ENCODE measurements at regions not wholly inside any gene's neighbourhood (a gene's known extent, or its start where the extent isn't known, plus 50 kb on each side); places are given as distances from the start of the nearest gene placed in this dataset.
"Not testable (repeated sequence)": the region's sequence is repeated elsewhere in the genome, so short reads cannot be mapped to it uniquely, and the experiment has no call there.

- H3K4me2 ChIP-seq; H3K4me3 ChIP-seq; H3K9me2 ChIP-seq (ENCODE audit: insufficient read depth); H3K27ac Mint-ChIP-seq; H2AFZ ChIP-seq; H3K36me3 ChIP-seq (ENCODE audit: insufficient read depth); H3K79me2 ChIP-seq (replicated peaks; ENCODE audit: insufficient read depth); DNase-seq (ENCODE audit: low spot score); H3K27me3 ChIP-seq (ENCODE audit: insufficient read depth); H4K20me1 ChIP-seq (replicated peaks; ENCODE audit: insufficient read depth); H3K4me1 ChIP-seq (ENCODE audit: insufficient read depth); H3K27me3 Mint-ChIP-seq (ENCODE audit: insufficient read depth, low read depth, poor library complexity); H3F3A ChIP-seq (replicated peaks; ENCODE audit: low read depth); ATAC-seq; H3K27ac ChIP-seq (ENCODE audit: low read depth); H3K4me3 Mint-ChIP-seq; H3K4me1 Mint-ChIP-seq: not testable (repeated sequence)
- Mint-ChIP-seq H3K36me3 (ENCODE audit: low read depth) (peaks cover 12% of the 10 kb centered on the region; the same call in 2 of the 3 replicates), H3K9me3 (peaks cover 29% of the 10 kb centered on the region)
Observed at GRCh38 chr7:13124629-13125028, 437.2 kb downstream of the ARL4A start.

- Mint-ChIP-seq H3K9me3 (peaks cover 22% of the 10 kb centered on the region), H3K36me3 (ENCODE audit: low read depth) (peaks cover 9% of the 10 kb centered on the region; the same call in 2 of the 3 replicates), H3K4me3 (no peak overlapping the region), H3K27ac (no peak overlapping the region), H3K4me1 (no peaks in the 10 kb centered on the region), H3K27me3 (ENCODE audit: insufficient read depth, low read depth, poor library complexity) (no peaks in the 10 kb centered on the region)
- no peak overlapping the region for H3K4me2 ChIP-seq
- H3K79me2 ChIP-seq (replicated peaks; ENCODE audit: insufficient read depth), result no peaks in the 10 kb centered on the region
- no peak for TF ChIP-seq ETS1 (IDR thresholded peaks at IDR 0.05)
- TF ChIP-seq POLR2AphosphoS5 (IDR thresholded peaks at IDR 0.05; ENCODE audit: low read depth), result no peak
- no peak for TF ChIP-seq EZH2 (IDR thresholded peaks at IDR 0.05; ENCODE audit: low read depth, unreplicated experiment)
- TF ChIP-seq REST (IDR thresholded peaks at IDR 0.05; ENCODE audit: unreplicated experiment), result no peak
- no peak for TF ChIP-seq ZNF114 (CRISPR knock-in tag; IDR thresholded peaks at IDR 0.05)
- no peak for TF ChIP-seq ZNF331 (CRISPR knock-in tag; IDR thresholded peaks at IDR 0.05; ENCODE audit: low read depth)
- no peak overlapping the region for H3K4me3 ChIP-seq
- H3K36me3 ChIP-seq (ENCODE audit: insufficient read depth), result no peaks in the 10 kb centered on the region
- H3K27ac ChIP-seq (ENCODE audit: low read depth), result no peak overlapping the region
- no peak overlapping the region for H2AFZ ChIP-seq
- H3K27me3 ChIP-seq (ENCODE audit: insufficient read depth), result no peaks in the 10 kb centered on the region
- H3F3A ChIP-seq (replicated peaks; ENCODE audit: low read depth), result no peaks in the 10 kb centered on the region
- no peaks in the 10 kb centered on the region for H3K9me2 ChIP-seq (ENCODE audit: insufficient read depth)
- no peak for ATAC-seq
- no peaks in the 10 kb centered on the region for H3K4me1 ChIP-seq (ENCODE audit: insufficient read depth)
- no peaks in the 10 kb centered on the region for H4K20me1 ChIP-seq (replicated peaks; ENCODE audit: insufficient read depth)
- DNase-seq (ENCODE audit: low spot score), result no peak
Observed at GRCh38 chr7:13126347-13126746, 438.9 kb downstream of the ARL4A start.

- no peaks in the 10 kb centered on the region for H3K9me2 ChIP-seq (ENCODE audit: insufficient read depth)
- no peaks in the 10 kb centered on the region for H3K27me3 ChIP-seq (ENCODE audit: insufficient read depth)
- no peaks in the 10 kb centered on the region for H3K79me2 ChIP-seq (replicated peaks; ENCODE audit: insufficient read depth)
- no peaks in the 10 kb centered on the region; the same call in 2 of the 3 replicates for H3K9me3 Mint-ChIP-seq
- H3K4me3 ChIP-seq, result no peak overlapping the region
- H3K27me3 Mint-ChIP-seq (ENCODE audit: insufficient read depth, low read depth, poor library complexity), result peaks cover 1% of the 10 kb centered on the region
- DNase-seq (ENCODE audit: low spot score), result no peak
- no peaks in the 10 kb centered on the region for H3K36me3 Mint-ChIP-seq (ENCODE audit: low read depth)
- no peaks in the 10 kb centered on the region for H3K36me3 ChIP-seq (ENCODE audit: insufficient read depth)
- no peak overlapping the region for H3K4me2 ChIP-seq
- ATAC-seq, result no peak
- no peaks in the 10 kb centered on the region for H3K4me1 Mint-ChIP-seq
- H3K4me1 ChIP-seq (ENCODE audit: insufficient read depth), result no peaks in the 10 kb centered on the region
- no peaks in the 10 kb centered on the region for H4K20me1 ChIP-seq (replicated peaks; ENCODE audit: insufficient read depth)
- no peak overlapping the region for H3K27ac ChIP-seq (ENCODE audit: low read depth)
- H3K4me3 Mint-ChIP-seq, result no peak overlapping the region
- no peak for TF ChIP-seq POLR2AphosphoS5 (IDR thresholded peaks at IDR 0.05; ENCODE audit: low read depth)
- no peak for TF ChIP-seq CREB1 (CRISPR knock-in tag; IDR thresholded peaks at IDR 0.05; ENCODE audit: low read depth)
- no peak overlapping the region for H2AFZ ChIP-seq
- no peaks in the 10 kb centered on the region for H3F3A ChIP-seq (replicated peaks; ENCODE audit: low read depth)
- H3K27ac Mint-ChIP-seq, result no peak overlapping the region
Observed at GRCh38 chr7:13130321-13130720, 442.9 kb downstream of the ARL4A start.

- H2AFZ ChIP-seq; H3K4me3 ChIP-seq; H3K27me3 Mint-ChIP-seq (ENCODE audit: insufficient read depth, low read depth, poor library complexity); H3K9me2 ChIP-seq (ENCODE audit: insufficient read depth); DNase-seq (ENCODE audit: low spot score); H3K4me3 Mint-ChIP-seq; ATAC-seq; H3K27ac ChIP-seq (ENCODE audit: low read depth); H3K27ac Mint-ChIP-seq; H4K20me1 ChIP-seq (replicated peaks; ENCODE audit: insufficient read depth); H3K4me1 Mint-ChIP-seq; H3K9me3 Mint-ChIP-seq; H3K4me2 ChIP-seq; H3K36me3 Mint-ChIP-seq (ENCODE audit: low read depth); H3K36me3 ChIP-seq (ENCODE audit: insufficient read depth); H3K27me3 ChIP-seq (ENCODE audit: insufficient read depth); H3K79me2 ChIP-seq (replicated peaks; ENCODE audit: insufficient read depth); H3K4me1 ChIP-seq (ENCODE audit: insufficient read depth); H3F3A ChIP-seq (replicated peaks; ENCODE audit: low read depth): not testable (repeated sequence)
Observed at GRCh38 chr7:13130906-13131305, 443.5 kb downstream of the ARL4A start.

Measured in GM23338 (cell line).